ENCODE measurements at regions not wholly inside any gene's neighbourhood (a gene's known extent, or its start where the extent isn't known, plus 50 kb on each side); places are given as distances from the start of the nearest gene placed in this dataset.

GRCh38 chr11:70918242-70918641, 334.1 kb downstream of the SHANK2 start (continued):
- TF ChIP-seq YY1 (IDR thresholded peaks at IDR 0.05; ENCODE audit: extremely low read depth, insufficient replicate concordance, low read depth, low read length): no peak

GRCh38 chr11:70921804-70922203, 330.6 kb downstream of the SHANK2 start:
- H3K4me3 ChIP-seq (replicated peaks in 1 of 2; ENCODE audit: low read depth in 1 of 2, low read length in 2 of 2): no peak overlapping the region
- TF ChIP-seq POLR2A (IDR thresholded peaks at IDR 0.05; ENCODE audit: borderline replicate concordance, extremely low read depth, insufficient read depth, insufficient read length) (no peak), TCF7L2 (IDR thresholded peaks at IDR 0.05; ENCODE audit: borderline replicate concordance, extremely low read depth, insufficient read depth, insufficient read length) (no peak), MAX (IDR thresholded peaks at IDR 0.05) (no peak), CEBPB (IDR thresholded peaks at IDR 0.05; ENCODE audit: low read depth) (no peak), ZFX (IDR thresholded peaks at IDR 0.05) (no peak), SP1 (IDR thresholded peaks at IDR 0.05; ENCODE audit: low read depth) (no peak), ZNF274 (IDR thresholded peaks at IDR 0.05; ENCODE audit: low read depth, low read length) (no peak), EGR1 (IDR thresholded peaks at IDR 0.05; ENCODE audit: low read depth) (no peak), SIN3A (IDR thresholded peaks at IDR 0.05; ENCODE audit: low read depth) (no peak), EZH2 (IDR thresholded peaks at IDR 0.05) (no peak), POLR2AphosphoS5 (IDR thresholded peaks at IDR 0.05; ENCODE audit: low read depth, low read length) (no peak), YY1 (IDR thresholded peaks at IDR 0.05; ENCODE audit: extremely low read depth, insufficient replicate concordance, low read depth, low read length) (no peak), ELF1 (IDR thresholded peaks at IDR 0.05; ENCODE audit: borderline replicate concordance, low read depth) (no peak), SRF (IDR thresholded peaks at IDR 0.05; ENCODE audit: low read depth) (no peak), CTCF (IDR thresholded peaks at IDR 0.05 in 2 of 3, conservative IDR thresholded peaks at IDR 0.05 in 1 of 3; ENCODE audit: borderline replicate concordance in 1 of 3, insufficient read depth in 1 of 3, low read depth in 2 of 3, low read length in 2 of 3) (no peak), CBX3 (IDR thresholded peaks at IDR 0.05; ENCODE audit: low read depth) (no peak), RAD21 (IDR thresholded peaks at IDR 0.05; ENCODE audit: low read depth) (no peak), EZH2phosphoT487 (IDR thresholded peaks at IDR 0.05; ENCODE audit: borderline replicate concordance) (no peak)
- no peaks in the 10 kb centered on the region for H4K20me1 ChIP-seq (ENCODE audit: insufficient read depth)
- no peaks in the 10 kb centered on the region for H3K9me2 ChIP-seq (ENCODE audit: insufficient read depth)
- H3K27ac ChIP-seq (ENCODE audit: low read depth, low read length): no peak overlapping the region
- POLR2A ChIA-PET: no interaction called here
- peaks cover 4 to 14% of the 10 kb centered on the region in 2 experiments; a peak in 2 of 4 replicates for H3K9me3 ChIP-seq (ENCODE audit: control insufficient read depth in 1 of 2, insufficient read depth in 1 of 2, low read depth in 1 of 2, low read length in 2 of 2)
- CTCF ChIA-PET: no interaction called here
- H2AFZ ChIP-seq (ENCODE audit: low read depth, low read length, poor library complexity, severe bottlenecking): no peak overlapping the region
- intact Hi-C loops (cut with micrococcal nuclease): no loop called here
- H3K79me2 ChIP-seq (ENCODE audit: insufficient read depth, low read length): no peaks in the 10 kb centered on the region
- RAD21 ChIA-PET (ENCODE audit: low non-redundant PET in 1 of 2, low total read pairs in 2 of 2, uncharacterized antibody in 2 of 2, unreplicated experiment in 2 of 2): no interaction called here
- no peaks in the 10 kb centered on the region for H3K36me3 ChIP-seq (ENCODE audit: control insufficient read depth in 1 of 2, insufficient read depth in 2 of 2, low read length in 2 of 2)
- BruUV-seq (replicated peaks): no TSS peak
- no peak for DNase-seq (ENCODE audit: low read depth, low spot score)
- H3K9ac ChIP-seq (ENCODE audit: low read length): no peak overlapping the region
- ATAC-seq: no peak
- H3K27me3 ChIP-seq (ENCODE audit: insufficient read depth, low read length): no peaks in the 10 kb centered on the region
- no peaks in the 10 kb centered on the region for H3K4me1 ChIP-seq (ENCODE audit: control insufficient read depth in 1 of 2, insufficient read depth in 2 of 2, low read length in 2 of 2)
- H3K4me2 ChIP-seq (ENCODE audit: low read length): no peak overlapping the region
